Kidney glomerular epithelial cell (primary cell): ENCODE measurements at regions not wholly inside any gene's neighbourhood (a gene's known extent, or its start where the extent isn't known, plus 50 kb on each side); places are given as distances from the start of the nearest gene placed in this dataset.

Source experiments
- DNase-seq: peaks from one replicate; lab custom pipeline; 2025; lab: John Stamatoyannopoulos, UW

- DNase-seq: no peak
These were observed 53.8 kb upstream of the RANBP3L start for GRCh38 chr5:36355516-36355915.

DNA sequence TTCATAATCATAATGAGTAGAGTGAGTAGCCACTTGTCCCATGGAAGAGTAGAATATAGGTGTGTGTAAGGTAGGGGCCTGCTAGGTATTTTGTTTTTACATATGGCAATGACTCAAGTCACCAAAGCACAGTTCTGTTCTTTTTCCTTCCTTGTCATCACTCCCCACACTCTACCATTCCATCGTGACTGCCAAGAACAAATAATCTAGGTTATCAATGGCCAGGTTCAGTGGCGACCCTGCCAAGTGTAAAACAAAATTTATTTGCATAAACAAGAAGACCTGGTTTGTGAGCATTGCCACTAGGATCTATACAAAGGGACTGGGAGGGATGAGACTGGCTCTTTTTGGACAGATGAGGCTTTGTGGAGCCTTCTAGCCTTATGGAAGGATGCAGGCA lies 55.2 kb upstream of the RANBP3L start:
- no peak for DNase-seq

DNA sequence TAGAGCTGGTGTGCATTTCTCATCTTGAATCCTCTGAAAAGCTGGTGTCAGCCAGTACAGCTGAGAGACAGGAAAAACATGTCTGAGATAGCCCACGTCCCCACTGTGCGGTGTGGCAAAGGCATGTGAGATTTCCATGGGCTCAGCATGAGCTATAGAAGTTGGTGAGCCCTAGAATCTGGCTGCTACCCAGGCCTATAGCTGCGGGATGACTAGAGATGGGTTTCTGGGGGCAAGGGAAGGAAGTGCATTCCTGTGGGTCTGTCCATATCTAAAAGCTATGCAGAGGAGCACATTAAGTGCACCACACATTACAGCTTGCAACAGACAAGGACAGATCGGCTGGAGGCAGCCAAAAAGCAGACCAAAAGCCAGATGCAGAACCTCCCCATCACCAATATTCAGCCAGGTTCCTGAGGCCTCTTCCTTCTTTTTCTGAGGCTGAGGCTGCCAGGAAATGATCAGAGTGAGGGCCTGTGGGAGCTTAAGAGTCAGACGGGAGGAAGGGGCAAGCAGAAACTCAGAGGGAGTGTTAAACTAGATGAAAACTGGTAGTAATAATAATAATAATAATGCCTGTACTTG lies 55.8 kb upstream of the RANBP3L start:
- no peak for DNase-seq

- no peak for DNase-seq
These were observed 57.6 kb upstream of the RANBP3L start for GRCh38 chr5:36359267-36359666.

DNA sequence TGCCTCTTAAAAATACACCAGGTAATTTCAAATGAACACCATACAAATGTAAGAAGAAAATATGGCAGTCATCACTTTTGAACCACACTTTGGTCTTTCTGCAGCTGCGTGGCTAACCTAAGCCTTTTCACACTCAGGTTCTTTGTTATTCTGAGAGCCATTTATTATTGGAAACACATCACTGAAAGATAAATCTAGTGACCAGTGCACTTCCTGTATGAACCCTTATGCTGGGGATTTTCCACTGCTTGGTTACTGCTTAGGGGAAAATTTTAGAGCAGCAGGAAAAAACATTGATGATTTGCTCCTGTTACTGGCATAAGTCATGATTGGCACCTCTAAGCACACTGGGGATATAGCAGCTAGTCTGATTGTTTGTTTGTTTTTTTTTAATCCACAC lies 58.6 kb upstream of the RANBP3L start:
- no peak for DNase-seq

- DNase-seq: peak; percentile 34
These were observed 61.4 kb upstream of the RANBP3L start for GRCh38 chr5:36363101-36363500.

DNA sequence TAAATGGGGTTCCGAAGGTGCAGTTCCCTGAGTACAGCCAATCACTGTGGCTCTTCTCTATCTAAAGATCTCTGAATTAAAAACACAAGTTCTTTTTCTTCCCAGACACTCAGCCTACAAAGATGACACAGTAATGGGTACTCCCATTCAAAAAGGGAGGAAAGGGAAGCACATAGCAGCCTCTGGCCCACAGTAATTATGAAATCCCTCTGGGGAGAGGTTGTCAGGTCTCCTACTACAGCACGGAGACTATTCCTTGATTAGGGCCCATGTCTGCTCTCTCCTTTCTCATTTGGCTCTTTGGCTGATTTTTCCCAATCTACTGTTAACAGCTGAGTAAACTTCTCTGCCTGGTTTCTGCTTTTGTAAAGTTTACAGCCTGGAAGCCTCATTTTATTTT lies 62.0 kb upstream of the RANBP3L start:
- no peak for DNase-seq

- no peak for DNase-seq
These were observed 62.8 kb upstream of the RANBP3L start for GRCh38 chr5:36364473-36364872.

DNA sequence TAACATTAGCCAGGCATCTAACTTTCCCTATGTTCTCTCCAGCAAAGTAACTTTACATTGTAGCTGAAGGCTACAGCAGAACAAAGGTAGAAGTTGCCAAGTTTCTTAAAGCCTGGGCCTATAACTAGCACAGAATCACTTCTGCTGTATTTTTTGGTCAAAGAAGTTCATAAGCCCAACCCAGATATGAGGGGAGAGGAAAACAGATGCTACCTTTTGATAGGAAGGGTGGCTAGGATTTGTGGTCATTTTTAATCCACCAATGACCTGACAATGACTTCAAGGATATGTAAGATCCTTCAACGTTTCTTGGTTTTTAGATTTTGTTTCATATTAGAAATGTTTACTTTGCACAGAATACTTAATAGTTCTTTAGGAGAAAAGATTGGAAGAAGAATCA lies 64.2 kb upstream of the RANBP3L start:
- no peak for DNase-seq

DNA sequence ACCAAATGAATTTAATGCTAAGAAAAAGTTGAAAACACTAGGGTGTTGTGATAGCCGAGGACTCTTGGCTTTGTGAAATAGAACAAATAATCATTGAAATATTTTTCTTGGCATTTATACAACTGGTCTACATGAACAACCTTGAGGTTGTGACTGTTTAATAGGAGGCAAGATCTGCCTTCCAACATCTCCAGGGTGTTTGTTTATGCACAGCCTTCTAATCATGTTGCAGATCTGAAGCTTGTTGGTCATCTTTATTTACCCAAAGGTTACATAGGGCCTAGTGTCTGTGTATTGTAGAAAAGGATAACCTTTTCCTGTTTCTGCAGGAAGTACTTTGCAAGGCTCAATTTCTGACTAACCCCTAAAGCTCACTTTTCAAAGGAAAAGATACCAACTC lies 65.2 kb upstream of the RANBP3L start:
- DNase-seq: no peak

GRCh38 chr5:36367524-36367923 lies 65.8 kb upstream of the RANBP3L start:
- peak; percentile 28 for DNase-seq

DNA sequence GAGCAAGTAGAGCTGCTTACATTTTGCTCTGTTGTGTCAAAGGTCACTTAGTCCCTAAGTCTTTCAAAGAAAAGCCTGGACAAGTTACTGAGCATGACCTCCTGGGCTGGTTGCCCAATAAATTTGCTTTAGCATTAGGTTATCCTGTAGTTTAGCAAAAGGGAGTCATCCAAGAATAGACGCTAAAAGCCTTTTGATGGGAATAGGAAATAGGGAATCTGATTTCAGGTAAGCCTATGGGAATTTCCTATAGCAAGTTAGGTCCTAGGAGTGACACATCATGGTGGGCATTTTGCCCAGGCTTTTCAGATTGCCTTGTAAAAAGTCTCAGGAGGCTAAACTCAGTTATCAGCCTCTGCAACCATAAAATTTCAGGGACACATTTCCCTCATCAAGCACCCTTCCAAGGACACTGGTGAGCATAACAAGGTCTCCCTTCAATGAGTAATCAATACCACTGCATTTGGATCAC lies 67.6 kb upstream of the RANBP3L start:
- no peak for DNase-seq

DNA sequence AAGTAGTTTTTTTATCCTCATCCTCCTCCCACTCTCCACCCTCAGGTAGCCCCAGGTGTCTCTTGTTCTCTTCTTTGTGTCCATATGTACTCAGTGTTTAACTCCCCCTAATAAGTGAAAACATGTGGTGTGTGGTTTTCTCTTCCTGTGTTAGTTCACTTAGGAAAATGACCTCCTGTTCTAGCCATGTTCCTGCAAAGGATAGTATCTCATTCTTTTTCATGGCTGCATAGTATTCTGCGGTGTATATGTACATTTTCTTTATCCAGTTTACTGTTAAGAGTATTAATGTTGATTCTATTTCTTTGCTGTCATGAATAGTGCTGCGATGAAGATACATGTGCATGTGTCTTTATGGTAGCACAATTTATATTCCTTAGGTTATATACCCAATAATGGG lies 68.4 kb upstream of the RANBP3L start:
- no peak for DNase-seq

DNA sequence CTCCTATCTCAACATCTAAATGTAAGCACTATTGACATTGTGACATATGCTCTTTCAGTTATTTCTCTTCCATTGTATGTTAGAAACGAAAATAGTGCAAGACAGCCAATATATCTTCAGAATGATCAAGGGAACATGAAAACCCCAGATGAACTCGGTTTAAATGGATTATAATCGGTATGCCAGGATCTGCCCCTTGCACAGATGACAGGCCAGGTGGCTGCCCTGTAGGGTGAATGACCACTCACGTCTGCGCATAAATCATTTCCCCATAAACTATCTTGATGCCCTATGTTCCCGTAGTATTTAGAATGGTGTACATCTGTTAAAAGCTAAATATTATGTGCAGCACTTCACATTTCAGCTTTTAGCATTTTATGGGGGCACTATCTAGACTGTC lies 69.7 kb upstream of the RANBP3L start:
- no peak for DNase-seq

- DNase-seq: no peak
These were observed 71.9 kb upstream of the RANBP3L start for GRCh38 chr5:36373527-36374086.

GRCh38 chr5:36374266-36374862 lies 72.7 kb upstream of the RANBP3L start:
- peak; percentile 2 for DNase-seq

- DNase-seq: no peak
These were observed 75.5 kb upstream of the RANBP3L start for GRCh38 chr5:36377192-36377591.

DNA sequence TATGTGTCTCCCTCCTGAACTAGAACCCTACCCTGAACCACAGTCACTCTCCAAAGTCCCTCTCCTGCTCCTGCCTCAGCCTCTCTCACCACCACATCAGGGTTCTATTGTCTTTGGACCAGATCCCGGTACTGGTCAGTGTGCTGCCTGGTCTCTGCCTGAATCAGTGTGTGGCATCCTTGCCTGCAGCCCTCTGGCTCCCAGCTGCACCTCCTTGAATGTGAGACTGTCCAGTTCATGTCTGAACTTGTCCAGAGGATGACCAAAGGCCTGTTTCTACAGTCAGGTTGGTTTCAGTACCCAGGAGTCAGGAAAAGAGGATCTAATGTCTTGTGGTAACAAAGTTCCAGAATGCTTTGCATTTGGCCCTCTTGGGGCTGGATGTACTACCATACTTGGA lies 76.8 kb upstream of the RANBP3L start:
- DNase-seq: no peak

- no peak for DNase-seq
These were observed 81.2 kb upstream of the RANBP3L start for GRCh38 chr5:36382890-36383289.

DNA sequence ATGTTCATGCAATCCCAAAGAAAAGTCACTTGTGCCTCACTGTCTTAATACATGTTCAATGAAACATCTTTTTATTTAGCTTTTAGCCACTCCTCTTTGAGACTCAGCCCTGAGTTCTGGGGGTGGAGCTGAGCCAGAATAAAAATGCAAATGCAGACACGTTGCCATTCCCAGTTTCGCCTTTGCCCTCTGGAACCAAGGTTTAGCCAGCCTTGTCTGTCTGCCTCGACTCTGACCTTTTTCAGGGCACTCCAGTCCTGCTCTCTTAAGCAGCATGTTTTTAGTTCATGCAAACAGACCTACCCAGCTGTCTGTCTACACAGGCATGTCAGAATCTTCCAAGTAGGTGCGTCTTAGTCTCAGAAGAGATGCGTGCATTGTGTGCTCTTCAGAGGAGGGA lies 82.2 kb upstream of the RANBP3L start:
- DNase-seq: no peak

- no peak for DNase-seq
These were observed 83.1 kb upstream of the RANBP3L start for GRCh38 chr5:36384845-36385244.

- no peak for DNase-seq
These were observed 83.8 kb upstream of the RANBP3L start for GRCh38 chr5:36385495-36385894.

DNA sequence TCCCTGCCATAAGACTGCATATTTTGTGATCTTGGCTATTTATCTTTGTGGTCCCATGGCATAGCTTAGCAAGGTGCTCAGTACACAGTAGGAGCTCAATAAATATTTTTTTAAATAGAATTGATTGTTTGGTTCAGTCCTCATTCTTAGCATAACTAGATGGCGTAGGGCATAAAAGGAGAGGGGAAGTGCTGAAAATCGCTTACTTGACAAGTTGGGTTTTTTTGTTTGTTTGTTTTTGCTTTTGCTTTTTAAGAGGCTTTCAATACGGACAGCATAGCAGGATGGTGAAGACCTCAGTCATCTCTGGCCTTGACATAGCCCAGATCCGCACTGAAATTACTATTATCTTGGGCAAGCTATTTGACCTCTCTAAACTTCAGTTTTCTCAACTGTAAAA lies 86.6 kb upstream of the RANBP3L start:
- DNase-seq: no peak

GRCh38 chr5:36389245-36389644 lies 87.5 kb upstream of the RANBP3L start:
- DNase-seq: no peak
